Gastroesophageal sphincter (tissue), 3 donors: ENCODE measurements at regions not wholly inside any gene's neighbourhood (a gene's known extent, or its start where the extent isn't known, plus 50 kb on each side); places are given as distances from the start of the nearest gene placed in this dataset.

ENCODE experiments used
- CTCF ChIP-seq, 4 experiments: fragments of 200-600 bp in 2 of 4; fragments of 450-650 bp in 2 of 4; sonication (generic) in 1 of 4; IDR thresholded peaks; one replicate each; pipeline ENCODE4 v1.5.1; 2017 to 2019; ENCODE audit warnings: antibody characterized with exemption in 4 of 4, mild to moderate bottlenecking in 2 of 4, moderate library complexity in 2 of 4
- POLR2A ChIP-seq, 2 donors: fragments of 450-650 bp; IDR thresholded peaks; one replicate each; pipeline ENCODE4 v1.6.1; 2017; ENCODE audit warnings: antibody characterized with exemption in 2 of 2, mild to moderate bottlenecking in 2 of 2, moderate library complexity in 1 of 2
- POLR2AphosphoS5 ChIP-seq: sonication (generic); formaldehyde crosslinking; IDR thresholded peaks from one replicate; pipeline ENCODE4 v1.6.1; 2017; ENCODE audit warnings: antibody characterized with exemption

DNA sequence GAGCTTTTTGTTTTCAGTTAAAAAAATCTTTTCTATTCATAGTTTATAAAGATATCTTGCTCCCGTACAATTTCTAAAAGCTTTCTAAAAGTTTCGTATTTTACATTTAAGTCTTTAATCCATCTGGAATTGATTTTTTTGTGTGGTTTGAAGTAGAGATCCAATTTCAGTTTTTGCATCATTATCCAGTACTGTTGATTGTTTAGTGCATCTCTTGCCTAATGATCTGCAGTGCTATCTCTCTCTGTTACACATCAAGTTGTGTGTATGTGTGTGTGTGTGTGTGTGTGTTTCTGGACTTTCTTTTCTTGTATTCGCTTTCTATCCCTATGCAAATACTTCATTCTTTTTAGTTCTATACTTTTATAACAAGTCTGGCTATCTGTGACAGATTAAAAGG, 605.8 kb upstream of the DPPA4 start:
- no peak for TF ChIP-seq POLR2A (IDR thresholded peaks at IDR 0.05)
- no peak for TF ChIP-seq POLR2AphosphoS5
- no peak for TF ChIP-seq CTCF (IDR thresholded peaks at IDR 0.05)
